ENCODE measurements at regions not wholly inside any gene's neighbourhood (a gene's known extent, or its start where the extent isn't known, plus 50 kb on each side); places are given as distances from the start of the nearest gene placed in this dataset.

DNA sequence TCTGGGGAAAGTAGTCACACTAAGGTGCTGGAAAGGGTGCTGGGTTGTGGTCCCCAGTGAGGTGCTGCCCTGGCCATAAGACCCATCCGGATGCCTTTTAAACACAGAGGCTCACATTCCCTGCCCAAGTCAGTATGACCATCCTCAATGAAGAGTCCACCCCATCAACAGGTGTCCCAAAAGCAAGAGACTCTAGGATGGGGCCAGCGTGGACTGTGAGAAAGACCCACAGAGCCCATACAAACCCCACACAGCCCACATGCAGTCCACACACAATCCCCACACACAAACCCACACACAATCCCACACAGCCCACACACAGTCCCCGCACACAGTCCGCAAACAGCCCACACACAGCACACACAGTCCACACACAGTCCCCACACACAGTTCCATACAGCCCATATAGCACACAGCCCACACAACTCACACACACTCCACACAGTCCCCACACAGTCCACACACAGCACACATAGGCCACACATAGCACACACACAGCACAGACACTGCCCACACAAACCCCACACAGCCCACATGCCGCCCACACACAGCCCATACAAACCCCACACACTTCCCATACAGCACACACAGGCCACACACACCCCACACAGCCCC is 241.4 kb upstream of the SALL3 start:
- no peak for DNase-seq

DNA sequence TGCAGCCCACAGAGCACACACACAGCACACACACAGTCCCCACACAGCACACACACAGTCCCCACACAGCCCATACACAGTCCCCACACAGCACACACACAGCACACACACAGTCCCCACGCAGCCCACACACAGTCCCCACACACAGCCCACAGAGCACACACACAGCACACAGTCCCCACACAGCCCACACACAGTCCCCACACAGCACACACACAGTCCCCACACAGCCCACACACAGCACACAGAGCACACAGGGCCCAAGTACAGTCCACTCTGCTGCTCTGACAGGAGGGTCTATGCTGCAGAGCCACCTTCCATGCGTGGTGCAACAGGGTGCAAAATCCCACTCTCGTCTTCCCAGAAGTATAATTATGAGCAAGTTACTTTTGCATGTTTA is 240.5 kb upstream of the SALL3 start:
- DNase-seq, result no peak

- no peak for DNase-seq
Measured at GRCh38 chr18:78739882-78740677, 239.5 kb upstream of the SALL3 start.

- DNase-seq, result no peak
Measured at GRCh38 chr18:78740876-78741275, 238.7 kb upstream of the SALL3 start.

DNA sequence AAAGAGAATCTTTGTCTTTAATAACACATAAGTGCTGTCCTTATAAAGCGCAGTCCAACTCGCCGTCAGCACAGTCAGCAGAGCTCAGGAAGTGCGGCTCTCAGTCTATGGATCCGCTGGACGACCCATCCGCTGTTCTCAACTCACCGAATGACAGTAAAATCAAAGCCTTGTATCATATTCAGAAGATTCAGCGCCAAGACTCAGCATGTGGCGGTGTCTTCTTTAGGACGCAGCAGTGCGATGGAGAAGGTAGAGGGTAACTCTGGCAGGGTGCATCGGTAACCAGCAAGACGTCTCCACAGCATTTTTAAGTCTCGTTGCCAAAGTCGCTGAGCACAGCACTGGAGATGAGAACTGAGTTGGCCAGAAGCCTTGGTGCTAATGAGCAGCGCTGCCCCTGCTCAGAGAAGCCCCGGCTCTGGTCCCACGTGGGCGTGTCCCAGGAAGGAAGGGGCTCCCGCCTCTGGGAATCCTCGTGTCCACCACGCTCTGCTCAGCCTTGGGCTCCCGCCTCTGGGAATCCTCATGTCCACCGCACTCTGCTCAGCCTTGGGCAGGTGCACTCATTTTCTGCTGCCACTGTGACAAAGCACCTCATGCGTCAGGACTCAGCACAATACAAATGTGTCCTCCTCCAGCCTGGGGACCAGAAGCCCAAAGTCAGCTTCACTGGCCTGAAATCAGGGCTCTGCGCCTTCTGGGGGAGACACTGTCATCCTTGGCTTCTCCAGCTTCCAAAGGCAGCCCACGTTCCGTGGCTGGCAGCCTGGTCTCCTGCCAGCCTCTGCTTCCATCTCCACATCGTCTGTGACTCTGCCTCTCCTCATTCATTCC is 238.0 kb upstream of the SALL3 start:
- DNase-seq, result no peak

DNA sequence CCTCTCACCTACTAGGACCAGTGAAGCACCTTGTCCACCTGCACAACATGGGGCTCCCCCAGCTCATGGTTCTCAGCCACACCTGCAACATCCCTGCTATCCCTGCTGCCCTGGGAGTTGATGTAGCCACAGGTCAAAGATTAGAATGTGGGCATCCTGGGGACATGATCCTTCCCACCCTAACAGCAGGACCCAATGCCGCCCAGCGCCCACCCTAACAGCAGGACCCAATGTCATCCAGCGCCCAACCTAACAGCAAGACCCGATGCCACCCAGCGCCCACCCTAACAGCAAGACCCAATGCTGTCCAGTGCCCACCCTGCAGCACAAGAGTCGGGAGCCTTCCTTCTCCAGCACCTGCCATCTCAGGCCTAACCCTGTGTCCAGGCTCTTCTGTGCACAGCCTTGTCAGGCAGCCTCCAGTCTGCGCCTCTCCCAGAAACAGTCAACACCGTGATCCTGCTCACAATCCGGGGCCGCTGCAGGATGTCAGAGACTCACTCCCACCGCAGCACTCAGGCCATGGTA is 237.3 kb upstream of the SALL3 start:
- no peak for DNase-seq

- DNase-seq, result no peak
Measured at GRCh38 chr18:78743078-78743477, 236.5 kb upstream of the SALL3 start.

DNA sequence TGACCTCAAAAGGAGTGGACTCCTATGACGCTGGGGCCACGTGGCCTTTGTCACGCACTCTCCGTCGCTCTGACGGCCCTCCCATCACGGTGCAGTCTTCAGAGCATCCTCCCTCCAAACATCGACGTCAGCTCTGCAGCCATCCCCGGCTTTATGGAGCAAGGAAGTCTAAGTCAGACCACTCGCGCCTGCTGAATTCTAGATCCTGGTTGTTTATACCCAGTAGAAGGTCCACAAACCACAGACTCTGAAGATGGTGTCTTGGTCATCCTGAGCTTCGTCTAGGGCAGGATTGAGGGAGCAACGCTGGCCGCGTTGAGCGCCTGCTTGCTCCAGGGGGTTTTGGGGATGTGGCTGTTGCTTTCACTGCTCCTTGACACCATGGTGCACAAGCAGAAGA is 228.0 kb upstream of the SALL3 start:
- no peak for DNase-seq

DNA sequence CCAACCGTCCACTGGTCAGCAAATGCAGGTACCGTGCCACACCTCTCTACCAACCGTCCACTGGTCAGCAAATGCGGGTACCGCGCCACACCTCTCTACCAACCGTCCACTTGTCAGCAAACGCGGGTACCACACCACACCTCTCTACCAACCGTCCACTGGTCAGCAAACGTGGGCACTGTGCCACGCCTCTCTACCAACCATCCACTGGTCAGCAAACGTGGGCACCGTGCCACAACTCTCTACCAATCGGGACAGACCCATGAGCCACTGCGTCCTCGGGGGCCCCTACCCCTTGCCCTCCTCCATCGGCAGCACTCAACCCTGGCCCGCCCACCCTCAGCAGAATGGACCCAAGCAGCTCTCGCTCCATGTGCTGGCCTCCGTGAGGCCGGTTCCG is 226.4 kb upstream of the SALL3 start:
- DNase-seq, result no peak

DNA sequence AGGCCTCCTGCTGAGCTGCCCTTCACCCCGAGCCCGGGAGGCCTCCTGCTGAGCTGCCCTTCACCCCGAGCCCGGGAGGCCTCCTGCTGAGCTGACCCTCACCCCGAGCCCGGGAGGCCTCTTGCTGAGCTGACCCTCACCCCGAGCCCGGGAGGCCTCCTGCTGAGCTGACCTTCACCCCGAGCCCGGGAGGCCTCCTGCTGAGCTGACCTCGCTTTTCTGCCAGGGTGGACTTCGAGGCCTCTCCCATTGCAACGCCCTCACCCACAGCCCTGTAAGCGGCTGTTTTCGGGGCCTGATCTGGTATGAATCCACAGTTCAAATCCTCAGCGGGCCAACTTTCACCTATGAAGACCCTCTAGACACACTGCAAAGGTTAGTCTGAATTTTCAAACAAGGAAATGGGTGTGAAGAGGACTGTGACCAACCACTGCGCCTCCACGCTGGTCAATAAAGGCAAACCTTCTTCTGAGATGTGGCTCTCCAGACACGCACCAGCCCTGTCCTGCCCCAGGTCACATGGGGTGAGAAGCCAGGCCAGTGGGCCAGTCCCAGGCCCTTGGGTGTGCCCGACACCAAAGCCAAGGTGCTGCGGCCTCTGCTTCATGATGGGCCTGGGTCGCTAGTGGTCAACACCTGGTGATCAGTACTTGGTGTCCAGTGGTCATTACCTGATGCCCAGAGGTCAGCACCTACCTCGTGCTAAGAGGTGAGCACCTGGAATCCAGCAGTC is 225.1 kb upstream of the SALL3 start:
- DNase-seq, result no peak

DNA sequence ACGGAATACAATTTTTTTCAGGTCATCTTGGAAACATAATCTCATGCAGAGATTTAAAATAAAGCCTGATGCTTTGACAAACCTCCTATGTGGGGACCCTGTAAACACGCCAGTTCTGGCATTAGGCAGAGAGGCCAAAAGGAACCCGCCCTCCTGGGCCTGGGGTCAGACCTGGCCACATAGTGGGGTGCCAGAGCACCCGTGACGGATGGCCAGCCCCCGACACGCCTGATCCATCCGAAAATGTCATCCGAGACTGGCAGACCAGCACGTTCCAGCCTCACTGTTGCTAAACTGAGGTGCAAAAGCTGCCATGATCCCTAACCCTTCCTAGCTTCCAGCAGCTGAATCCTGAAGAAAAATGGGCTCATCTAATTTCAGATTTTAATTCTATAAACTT is 222.6 kb upstream of the SALL3 start:
- DNase-seq, result no peak

DNA sequence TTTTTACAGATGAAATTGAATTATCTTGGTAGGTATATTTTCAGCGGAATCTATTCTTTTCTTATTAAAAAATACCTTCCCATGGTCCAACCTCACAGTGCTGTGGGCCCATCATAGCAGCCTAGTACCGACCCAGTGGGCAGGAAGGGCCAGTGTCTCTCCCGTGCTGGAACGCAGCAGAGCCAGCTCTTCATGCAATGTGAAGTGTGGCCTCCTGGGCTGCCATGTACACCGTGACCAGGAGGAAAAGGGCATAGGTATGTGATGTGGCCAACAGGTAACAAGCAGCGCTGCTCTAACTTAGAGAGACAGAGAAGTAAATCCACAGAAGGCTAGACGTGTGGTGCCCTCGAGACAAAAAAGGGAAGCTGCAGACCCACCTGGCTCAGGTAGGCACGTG is 221.1 kb upstream of the SALL3 start:
- DNase-seq, result no peak

DNA sequence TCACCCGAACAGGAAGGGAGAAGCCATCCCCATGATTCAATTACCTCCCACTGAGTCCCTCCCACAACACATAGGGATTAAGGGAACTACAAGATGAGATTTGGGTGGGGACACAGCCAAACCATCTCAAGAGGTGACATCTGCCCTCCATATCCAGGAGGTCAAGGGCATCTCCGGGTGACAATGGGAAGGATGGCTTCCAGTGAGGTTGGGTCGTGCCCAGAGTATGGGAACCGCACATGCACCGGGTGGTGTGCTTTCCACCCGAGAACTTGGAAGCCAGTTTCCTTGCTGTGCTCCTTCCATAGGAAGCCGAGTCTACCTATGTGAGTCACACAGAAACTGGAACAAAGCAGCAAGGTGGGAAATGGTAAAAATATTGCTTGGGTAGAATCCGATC is 216.9 kb upstream of the SALL3 start:
- DNase-seq, result no peak

DNA sequence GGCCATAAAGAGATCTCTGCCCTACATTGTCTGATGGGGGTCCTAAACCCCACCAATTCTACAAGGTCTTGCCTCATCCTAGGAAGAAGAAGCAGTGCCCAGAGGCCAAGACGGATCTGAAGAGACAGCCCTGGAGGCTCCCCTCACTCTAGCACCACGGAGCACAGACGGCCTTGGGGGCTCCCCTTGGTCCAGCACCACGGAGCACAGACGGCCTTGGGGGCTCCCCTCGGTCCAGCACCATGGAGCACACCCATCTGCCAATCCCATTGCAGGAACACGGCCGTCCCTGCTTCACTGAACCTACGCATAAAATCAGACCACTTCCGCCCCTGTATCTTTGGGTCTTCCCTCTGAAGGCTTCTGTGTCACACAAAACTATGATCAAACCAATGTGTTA is 215.1 kb upstream of the SALL3 start:
- no peak for DNase-seq

DNA sequence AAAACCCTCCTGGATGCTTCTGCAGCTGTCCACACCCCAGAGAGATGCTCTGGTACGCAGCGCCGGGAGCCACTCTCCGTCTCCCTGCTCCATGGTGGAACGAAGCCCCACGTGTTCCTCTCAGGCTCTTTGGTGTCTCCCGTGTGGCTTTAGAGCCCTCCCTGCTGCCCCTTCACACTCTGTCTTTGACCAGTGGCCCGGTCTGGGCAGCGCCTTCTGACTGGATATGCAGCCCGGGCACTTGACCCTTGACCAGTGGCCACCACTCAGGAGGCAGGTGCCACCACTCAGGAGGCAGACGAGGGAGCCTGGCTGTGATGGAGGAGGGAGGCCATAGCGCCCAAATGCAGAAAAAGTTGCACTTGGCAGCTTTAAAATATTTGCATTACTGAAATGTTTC is 214.5 kb upstream of the SALL3 start:
- DNase-seq, result no peak

GRCh38 chr18:78765637-78766281 is 213.9 kb upstream of the SALL3 start:
- DNase-seq, result no peak

- no peak for DNase-seq
Measured at GRCh38 chr18:78766651-78767533, 212.7 kb upstream of the SALL3 start.

GRCh38 chr18:78767648-78768071 is 212.0 kb upstream of the SALL3 start:
- no peak for DNase-seq

DNA sequence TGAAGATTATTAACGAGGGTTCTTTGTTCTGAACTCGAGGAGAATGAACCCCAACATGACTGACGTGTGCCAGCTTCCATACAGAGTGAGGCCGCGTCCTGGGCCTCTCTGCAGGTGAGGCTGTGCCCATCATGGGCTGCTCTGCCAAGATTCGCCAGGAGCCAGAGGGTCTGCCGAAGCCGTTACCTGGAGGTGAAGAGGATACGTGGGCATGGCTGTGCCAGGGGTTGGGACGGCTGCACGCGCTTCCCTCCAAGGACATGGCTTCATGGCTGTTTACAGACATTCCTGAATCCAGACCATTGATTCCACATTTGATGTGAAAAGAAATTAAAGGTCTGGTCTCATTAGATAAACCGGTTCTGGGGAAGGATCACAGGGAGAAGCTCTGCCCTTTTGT is 211.4 kb upstream of the SALL3 start:
- DNase-seq, result no peak

DNA sequence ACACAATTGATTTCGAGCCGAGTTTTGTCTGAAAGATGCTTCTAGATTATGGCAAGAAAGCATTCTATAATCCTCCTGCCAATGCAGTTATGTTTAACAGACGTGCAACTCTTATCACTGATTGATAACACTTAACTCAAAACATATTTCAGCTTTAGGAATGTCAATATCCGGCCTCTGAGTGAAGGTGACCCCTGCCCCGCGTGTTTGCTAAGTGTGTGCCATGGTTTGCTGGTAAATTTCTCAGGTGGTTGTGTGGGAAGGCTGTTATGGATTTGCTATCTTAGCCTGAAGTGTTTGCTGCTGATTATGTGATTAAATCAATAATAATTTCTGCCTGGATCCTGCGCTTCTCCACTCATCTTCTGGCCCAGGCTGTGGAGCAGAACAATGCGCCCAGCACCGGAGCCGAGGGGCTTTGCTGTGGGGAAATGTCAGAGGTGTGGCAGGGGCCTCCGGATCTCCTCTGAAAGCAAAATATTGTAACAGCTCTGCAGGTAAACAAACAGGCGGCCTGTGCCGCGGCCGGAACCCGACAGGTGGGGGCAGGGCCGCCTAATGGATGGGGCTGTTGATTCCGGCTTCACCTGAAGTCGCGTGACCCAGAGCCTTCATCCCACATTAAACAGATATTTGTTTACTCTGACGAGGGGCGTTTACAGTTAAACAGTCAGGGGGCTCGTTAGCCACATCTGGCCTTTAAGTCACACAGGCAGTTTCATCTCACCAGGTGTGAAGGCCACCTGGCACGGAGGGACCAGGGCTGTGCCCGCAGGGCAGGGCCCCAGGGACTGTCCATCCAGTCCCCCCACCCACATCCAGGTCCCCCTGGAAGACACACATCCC is 210.7 kb upstream of the SALL3 start:
- DNase-seq, result no peak

Data from fibroblast of skin of right biceps (primary cell).